ENCODE measurements at regions not wholly inside any gene's neighbourhood (a gene's known extent, or its start where the extent isn't known, plus 50 kb on each side); places are given as distances from the start of the nearest gene placed in this dataset.

DNA sequence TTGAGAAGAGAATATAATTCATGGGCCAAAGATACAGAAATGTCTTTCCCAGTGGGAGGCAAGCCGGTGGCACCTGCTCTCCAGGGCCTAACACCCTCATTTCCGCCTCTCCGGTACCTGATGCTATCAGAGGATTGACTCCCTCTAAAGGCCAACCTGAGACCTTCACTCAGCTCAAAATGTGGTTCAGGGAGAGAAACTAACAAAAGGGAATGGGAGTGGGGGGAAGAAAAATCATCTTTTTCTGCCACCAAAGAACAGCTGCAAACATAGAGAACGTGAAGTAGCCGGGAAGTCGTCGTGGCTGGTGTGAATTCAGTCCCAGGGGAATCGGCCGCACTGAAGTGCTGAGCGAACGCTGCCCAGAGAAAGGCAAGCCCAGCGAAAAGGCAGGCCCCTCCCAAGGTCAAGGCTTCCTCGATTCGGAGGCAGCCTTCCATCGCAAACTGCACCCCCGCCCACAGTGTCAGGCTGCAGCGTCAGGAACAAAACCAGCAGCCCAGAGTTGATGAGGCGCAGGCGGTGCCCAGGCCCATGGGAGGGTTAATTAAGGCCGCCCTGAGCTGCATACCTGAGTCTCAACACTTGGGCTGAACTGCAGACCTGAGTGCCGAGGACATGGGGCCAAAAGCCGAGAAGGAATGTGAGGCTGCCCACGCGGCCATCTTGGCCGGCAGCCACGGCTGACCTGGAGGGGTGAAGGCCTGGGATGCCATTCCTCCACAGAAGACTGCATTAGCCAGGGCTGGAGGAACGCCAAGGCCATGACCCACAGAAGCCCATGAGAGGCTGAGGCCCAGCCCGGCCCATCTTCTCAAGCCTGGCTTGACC is 160.2 kb downstream of the PSMG1 start:
- ATAC-seq = peak; percentile 81
- no peak for TF ChIP-seq BACH2 (CRISPR knock-in tag; IDR thresholded peaks at IDR 0.05; ENCODE audit: borderline replicate concordance)
- 0 out of 2 replicates have a peak, but pooled peaks have one; percentile 24 for TF ChIP-seq SNAI2 (CRISPR knock-in tag; IDR thresholded peaks at IDR 0.05)

DNA sequence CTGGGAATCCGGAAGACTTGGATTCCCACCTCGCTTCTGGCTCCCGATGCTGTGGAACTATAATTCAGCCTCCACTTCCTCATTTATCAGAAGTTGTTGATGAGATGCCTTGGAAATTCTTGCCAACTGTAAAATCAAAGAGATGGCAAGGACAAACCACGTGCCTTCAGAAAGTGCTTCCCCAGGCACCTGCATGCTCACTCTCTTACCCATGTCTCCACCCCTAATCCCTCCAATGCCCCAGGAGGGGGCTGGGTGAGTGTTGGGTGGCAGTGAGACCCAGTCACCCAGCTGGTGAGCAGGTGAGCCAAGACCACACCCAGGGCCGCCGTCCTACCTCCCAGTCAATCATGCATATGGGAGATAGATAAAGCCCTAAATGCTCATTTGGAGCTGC is 160.8 kb downstream of the PSMG1 start:
- TF ChIP-seq ISL1 (CRISPR knock-in tag; IDR thresholded peaks at IDR 0.05) (no peak), ZC3H10 (CRISPR knock-in tag; IDR thresholded peaks at IDR 0.05) (no peak), ZFP3 (CRISPR knock-in tag; IDR thresholded peaks at IDR 0.05) (no peak), PPARA (CRISPR knock-in tag; IDR thresholded peaks at IDR 0.05; ENCODE audit: borderline replicate concordance) (no peak), RARB (CRISPR knock-in tag; IDR thresholded peaks at IDR 0.05) (no peak), TCF4 (CRISPR knock-in tag; IDR thresholded peaks at IDR 0.05; ENCODE audit: borderline replicate concordance) (no peak), ARNTL (CRISPR knock-in tag; IDR thresholded peaks at IDR 0.05; ENCODE audit: borderline replicate concordance, low read depth) (no peak), ZNF70 (CRISPR knock-in tag; IDR thresholded peaks at IDR 0.05) (no peak), ZNF8 (CRISPR knock-in tag; IDR thresholded peaks at IDR 0.05) (no peak), SNAI2 (CRISPR knock-in tag; IDR thresholded peaks at IDR 0.05) (no peak), ESRRG (CRISPR knock-in tag; IDR thresholded peaks at IDR 0.05) (no peak)
- TF ChIP-seq, protein P1, sequence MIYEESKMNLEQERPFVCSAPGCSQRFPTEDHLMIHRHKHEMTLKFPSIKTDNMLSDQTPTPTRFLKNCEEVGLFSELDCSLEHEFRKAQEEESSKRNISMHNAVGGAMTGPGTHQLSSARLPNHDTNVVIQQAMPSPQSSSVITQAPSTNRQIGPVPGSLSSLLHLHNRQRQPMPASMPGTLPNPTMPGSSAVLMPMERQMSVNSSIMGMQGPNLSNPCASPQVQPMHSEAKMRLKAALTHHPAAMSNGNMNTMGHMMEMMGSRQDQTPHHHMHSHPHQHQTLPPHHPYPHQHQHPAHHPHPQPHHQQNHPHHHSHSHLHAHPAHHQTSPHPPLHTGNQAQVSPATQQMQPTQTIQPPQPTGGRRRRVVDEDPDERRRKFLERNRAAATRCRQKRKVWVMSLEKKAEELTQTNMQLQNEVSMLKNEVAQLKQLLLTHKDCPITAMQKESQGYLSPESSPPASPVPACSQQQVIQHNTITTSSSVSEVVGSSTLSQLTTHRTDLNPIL (CRISPR knock-in tag; IDR thresholded peaks at IDR 0.05; ENCODE audit: low read depth) = no peak
- TF ChIP-seq, protein P2, sequence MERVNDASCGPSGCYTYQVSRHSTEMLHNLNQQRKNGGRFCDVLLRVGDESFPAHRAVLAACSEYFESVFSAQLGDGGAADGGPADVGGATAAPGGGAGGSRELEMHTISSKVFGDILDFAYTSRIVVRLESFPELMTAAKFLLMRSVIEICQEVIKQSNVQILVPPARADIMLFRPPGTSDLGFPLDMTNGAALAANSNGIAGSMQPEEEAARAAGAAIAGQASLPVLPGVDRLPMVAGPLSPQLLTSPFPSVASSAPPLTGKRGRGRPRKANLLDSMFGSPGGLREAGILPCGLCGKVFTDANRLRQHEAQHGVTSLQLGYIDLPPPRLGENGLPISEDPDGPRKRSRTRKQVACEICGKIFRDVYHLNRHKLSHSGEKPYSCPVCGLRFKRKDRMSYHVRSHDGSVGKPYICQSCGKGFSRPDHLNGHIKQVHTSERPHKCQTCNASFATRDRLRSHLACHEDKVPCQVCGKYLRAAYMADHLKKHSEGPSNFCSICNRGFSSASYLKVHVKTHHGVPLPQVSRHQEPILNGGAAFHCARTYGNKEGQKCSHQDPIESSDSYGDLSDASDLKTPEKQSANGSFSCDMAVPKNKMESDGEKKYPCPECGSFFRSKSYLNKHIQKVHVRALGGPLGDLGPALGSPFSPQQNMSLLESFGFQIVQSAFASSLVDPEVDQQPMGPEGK (CRISPR knock-in tag; IDR thresholded peaks at IDR 0.05; ENCODE audit: borderline replicate concordance) = no peak
- ATAC-seq = no peak

DNA sequence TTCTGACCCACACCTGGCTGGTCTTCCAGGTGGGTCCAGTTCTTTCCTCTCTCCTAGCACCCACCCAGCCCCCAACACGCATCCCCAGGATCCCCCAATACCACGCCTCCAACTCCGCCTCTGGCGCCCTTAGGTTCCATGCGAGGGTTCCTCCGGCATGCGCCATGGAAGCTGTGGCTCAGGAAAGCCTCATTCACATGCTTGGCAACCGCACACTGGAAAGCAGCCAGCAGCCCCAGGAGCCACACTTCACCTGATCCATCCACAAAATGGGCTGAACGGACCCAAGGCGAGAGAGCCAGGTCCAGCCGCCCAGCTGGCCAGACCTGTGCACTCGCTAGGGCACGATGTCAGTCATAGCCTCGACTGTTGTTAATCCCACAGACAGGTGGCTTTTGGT is 161.2 kb downstream of the PSMG1 start:
- no peak for ATAC-seq
- TF ChIP-seq CSDC2 (CRISPR knock-in tag; IDR thresholded peaks at IDR 0.05) (no peak), OSR1 (CRISPR knock-in tag; IDR thresholded peaks at IDR 0.05) (no peak), TCF4 (CRISPR knock-in tag; IDR thresholded peaks at IDR 0.05; ENCODE audit: borderline replicate concordance) (no peak), ZNF70 (CRISPR knock-in tag; IDR thresholded peaks at IDR 0.05) (no peak), TOX (CRISPR knock-in tag; IDR thresholded peaks at IDR 0.05; ENCODE audit: borderline replicate concordance) (no peak), BACH2 (CRISPR knock-in tag; IDR thresholded peaks at IDR 0.05; ENCODE audit: borderline replicate concordance) (no peak), RARB (CRISPR knock-in tag; IDR thresholded peaks at IDR 0.05) (no peak), ZFP3 (CRISPR knock-in tag; IDR thresholded peaks at IDR 0.05) (no peak), ARNTL (CRISPR knock-in tag; IDR thresholded peaks at IDR 0.05; ENCODE audit: borderline replicate concordance, low read depth) (no peak), ZNF565 (CRISPR knock-in tag; conservative IDR thresholded peaks at IDR 0.05; ENCODE audit: low read depth) (no peak), SNAI2 (CRISPR knock-in tag; IDR thresholded peaks at IDR 0.05) (no peak)
- TF ChIP-seq, protein P3, sequence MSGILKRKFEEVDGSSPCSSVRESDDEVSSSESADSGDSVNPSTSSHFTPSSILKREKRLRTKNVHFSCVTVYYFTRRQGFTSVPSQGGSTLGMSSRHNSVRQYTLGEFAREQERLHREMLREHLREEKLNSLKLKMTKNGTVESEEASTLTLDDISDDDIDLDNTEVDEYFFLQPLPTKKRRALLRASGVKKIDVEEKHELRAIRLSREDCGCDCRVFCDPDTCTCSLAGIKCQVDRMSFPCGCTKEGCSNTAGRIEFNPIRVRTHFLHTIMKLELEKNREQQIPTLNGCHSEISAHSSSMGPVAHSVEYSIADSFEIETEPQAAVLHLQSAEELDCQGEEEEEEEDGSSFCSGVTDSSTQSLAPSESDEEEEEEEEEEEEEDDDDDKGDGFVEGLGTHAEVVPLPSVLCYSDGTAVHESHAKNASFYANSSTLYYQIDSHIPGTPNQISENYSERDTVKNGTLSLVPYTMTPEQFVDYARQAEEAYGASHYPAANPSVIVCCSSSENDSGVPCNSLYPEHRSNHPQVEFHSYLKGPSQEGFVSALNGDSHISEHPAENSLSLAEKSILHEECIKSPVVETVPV (CRISPR knock-in tag; IDR thresholded peaks at IDR 0.05) = no peak
- TF ChIP-seq, protein P1 (CRISPR knock-in tag; IDR thresholded peaks at IDR 0.05; ENCODE audit: low read depth) = no peak
- TF ChIP-seq, protein P4, sequence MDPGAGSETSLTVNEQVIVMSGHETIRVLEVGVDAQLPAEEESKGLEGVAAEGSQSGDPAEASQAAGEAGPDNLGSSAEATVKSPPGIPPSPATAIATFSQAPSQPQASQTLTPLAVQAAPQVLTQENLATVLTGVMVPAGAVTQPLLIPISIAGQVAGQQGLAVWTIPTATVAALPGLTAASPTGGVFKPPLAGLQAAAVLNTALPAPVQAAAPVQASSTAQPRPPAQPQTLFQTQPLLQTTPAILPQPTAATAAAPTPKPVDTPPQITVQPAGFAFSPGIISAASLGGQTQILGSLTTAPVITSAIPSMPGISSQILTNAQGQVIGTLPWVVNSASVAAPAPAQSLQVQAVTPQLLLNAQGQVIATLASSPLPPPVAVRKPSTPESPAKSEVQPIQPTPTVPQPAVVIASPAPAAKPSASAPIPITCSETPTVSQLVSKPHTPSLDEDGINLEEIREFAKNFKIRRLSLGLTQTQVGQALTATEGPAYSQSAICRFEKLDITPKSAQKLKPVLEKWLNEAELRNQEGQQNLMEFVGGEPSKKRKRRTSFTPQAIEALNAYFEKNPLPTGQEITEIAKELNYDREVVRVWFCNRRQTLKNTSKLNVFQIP (CRISPR knock-in tag; IDR thresholded peaks at IDR 0.05; ENCODE audit: borderline replicate concordance, low read depth) = no peak
- TF ChIP-seq, protein P2 (CRISPR knock-in tag; IDR thresholded peaks at IDR 0.05; ENCODE audit: borderline replicate concordance) = no peak
